ENCODE measurements at regions not wholly inside any gene's neighbourhood (a gene's known extent, or its start where the extent isn't known, plus 50 kb on each side); places are given as distances from the start of the nearest gene placed in this dataset.
"Not testable (repeated sequence)": the region's sequence is repeated elsewhere in the genome, so short reads cannot be mapped to it uniquely, and the experiment has no call there.

DNA sequence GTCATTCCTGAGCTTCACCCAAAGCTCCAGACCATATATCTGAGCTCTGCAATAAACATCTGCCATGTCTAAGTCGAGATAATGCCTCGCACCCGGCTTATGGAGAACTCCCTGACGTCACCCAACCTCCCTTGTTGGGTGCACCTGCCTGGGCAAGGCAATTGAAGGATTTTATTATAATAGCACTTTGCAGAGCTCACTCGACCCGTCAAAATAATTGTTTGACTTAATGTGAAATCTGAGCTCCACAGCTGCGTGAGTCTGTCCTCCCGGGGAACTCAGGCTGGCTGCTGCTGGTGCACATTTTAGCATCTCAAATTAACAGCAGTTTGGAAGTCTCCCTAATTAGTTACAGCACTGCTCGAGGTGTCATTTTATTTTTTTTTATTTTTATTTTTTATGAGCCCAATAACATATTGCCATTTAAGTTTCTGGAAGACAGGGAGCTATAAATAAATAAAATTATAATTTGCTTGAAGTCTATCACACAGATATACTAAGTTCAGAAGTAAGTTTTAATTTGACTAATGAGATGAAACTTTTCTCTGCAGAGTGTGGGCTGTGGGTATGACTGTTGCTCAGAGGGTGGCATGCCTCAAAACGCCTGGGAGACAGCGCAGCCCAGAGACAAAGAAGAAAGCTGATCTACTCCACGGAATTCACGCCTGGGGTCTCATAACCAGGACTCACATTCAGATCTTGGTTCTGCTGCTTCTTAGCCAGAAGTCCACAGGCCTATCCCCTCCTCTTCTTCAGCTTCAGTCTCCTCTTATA, 401.4 kb upstream of the C16orf82 start:
- DNase-seq: no peak

DNA sequence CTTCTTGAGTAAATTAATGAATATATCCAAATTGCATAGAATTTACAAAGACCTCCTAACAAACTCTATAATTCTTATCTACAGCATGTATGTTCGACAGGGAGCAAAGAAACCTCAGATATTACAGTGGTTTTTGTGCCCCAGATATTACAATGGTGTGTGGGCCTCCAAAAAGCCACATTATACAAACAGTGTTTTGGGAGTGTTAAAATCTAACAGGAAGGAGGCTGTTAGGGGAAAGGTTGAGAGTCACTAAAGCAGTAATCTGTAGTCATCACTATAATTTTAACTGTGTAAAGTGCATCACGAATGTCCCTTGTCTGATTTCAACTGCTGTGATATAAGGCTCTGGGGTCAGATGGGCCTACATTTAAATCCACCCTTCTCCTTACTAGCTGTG, 400.2 kb upstream of the C16orf82 start:
- DNase-seq: no peak

DNA sequence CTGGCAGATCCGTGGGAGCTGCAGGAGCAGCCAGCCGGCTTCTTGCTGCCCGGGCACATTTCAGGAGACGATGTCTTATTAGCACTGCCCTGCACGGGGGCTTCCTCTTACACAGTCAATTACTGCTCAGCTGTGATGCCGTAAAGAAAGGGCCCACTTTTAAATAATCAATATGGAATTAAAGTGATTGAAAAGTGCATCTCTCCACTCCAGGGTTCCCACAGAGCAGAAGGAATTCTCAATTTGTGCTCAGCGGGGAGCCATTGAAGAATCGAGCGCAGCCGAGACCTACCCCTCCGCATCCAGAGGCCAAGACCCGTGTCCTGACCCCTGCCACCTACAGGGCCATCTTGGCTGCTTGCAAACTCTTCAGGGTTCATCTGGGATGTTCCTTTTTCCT, 399.4 kb upstream of the C16orf82 start:
- DNase-seq: no peak

DNA sequence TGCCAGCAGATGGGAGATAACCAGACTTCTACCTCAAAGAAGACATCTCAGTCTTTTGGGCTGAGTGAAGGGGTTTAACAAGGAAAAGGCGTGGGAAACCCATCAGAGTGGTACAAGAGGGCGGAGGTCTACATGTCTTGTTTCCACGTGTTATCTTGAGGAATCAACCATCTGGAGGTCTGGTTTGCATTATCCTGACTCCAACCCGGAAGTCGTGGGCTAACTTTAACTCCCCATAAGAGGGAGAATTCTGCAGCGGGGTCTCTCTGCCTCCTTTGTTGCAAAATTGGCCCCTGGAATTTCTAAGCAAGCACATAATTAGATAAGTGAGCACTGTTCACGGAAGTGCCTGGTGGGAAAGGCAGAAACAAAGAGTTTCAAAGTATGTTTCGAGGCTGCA, 398.7 kb upstream of the C16orf82 start:
- no peak for DNase-seq

DNA sequence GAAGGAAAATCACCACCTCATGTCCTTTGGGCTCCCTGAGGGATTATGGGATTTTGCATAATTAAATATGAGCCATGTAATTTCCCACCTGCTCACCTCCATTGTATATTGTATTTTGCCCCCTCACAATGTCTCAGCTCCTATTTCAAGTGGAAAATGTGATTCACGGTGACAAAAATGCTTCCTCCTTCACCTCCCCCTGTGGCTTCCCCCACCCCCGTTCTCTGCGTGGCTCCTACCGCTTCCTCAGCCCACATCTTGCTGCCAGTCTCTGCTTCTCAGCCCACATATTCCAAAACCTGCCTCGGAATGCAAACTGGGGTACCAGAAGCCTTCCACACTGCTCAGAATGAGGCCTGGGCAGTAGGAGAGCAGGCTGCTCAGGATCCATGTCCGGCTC, 394.5 kb upstream of the C16orf82 start:
- no peak for DNase-seq

DNA sequence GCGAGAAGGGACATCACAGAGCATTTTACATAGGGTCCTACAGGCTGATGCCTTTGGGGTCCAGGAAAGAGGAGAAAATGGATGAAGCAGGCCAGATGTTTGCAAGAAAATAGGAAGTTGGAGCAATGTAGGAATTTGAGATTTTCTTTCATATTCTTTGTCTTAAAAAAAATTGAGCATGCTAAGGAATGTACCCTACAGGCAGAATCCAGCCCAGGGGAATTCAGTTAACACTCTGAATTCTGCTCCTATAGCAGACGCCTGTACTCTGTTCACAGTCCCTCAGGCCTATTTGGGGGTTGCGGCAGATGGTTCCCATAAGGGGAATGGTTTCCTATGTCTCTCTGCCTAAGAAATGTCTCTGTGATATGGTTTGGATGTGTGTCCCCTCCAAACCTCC, 393.7 kb upstream of the C16orf82 start:
- no peak for DNase-seq

DNA sequence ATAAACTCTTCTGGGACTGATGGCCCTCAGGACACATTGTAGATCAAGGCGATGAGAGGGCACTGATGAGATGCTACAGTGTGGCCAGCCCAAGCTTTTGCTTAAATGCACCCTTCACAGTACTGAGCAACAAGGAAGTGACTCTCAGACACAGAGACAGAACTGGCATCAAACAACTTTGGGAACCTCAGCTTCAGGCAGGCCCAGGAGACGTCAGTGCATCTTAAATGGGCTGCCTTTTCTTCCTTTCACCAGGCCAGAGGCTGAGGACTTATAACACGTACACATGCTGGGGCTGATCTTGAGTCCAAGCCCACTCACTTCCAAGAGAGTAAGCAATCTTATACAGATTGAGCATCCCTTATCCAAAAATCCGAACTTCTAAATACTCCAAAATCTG, 386.1 kb upstream of the C16orf82 start:
- DNase-seq: no peak

DNA sequence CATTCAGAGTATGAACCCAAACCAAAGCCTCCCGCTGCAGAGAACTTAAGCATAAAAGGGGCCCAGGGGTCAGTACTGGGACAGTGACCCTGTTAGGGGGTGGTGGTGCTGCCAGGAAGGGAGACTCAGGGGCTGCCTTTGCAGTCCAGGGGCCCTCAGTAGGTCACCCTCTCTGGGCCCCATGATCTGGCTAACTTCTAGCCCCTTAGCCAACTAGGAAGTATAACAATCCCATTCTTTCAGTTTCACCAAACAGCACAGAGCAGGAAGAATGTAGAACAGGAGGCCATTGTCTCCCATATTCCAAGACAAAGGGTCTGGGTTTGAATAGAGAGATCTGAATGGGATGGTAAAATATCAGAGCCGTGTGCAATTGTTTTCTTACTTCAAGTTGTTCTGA, 378.6 kb upstream of the C16orf82 start:
- DNase-seq: no peak

DNA sequence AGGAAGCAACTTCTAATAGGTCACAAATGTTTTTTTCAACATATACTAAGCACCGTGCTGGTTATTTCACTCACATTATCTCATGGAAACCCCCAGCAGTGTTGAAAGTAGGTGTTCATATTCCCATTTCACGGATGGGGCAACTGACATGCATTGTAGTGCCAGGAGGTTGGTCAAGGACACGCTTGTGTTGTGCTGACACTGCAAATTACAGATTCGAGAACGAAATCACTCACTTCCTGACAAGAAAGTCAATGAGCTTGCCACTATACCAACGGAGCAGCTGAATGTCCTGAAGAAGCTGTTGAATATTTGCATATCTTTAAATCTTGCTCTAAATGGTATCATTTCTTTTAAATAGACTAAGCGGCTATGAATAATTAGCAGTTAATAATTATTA, 378.0 kb upstream of the C16orf82 start:
- no peak for DNase-seq

DNA sequence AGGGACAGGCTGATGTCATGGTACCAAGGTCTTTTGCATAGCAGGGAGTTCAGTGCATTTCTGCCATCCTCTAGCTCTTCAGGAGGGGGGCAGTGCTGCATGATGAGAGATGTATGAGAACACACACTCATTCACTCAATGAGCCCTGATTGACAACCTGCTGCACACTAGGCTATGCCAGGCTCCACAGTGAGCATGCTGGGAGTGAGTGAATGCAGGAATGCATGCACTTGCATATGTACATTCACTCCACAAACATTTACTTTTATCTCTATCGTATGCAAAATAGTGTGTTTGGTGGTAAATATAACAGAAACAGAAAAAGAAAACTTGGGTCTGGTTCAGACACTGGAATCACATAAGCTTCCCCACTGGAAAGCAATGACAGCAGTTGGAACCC, 374.1 kb upstream of the C16orf82 start:
- DNase-seq: no peak

DNA sequence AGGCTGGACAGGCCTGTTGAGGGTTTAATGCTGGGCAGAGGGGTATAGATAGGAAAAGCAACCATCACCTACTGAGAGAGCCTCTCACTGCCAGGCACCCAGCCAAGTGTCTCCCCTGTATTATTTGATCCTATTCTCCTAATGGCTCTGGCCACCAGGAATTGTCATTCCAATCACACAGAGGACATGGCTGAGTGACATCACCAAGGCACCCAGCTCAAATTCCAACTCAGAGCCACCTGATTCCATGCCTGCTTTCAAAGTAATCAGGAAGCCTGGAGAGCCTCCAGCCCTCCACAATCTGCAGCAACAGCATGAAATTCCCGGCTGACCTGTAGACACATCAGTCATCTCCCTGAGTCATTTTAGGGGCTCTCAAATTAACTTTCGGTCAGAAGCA, 368.9 kb upstream of the C16orf82 start:
- DNase-seq: no peak

DNA sequence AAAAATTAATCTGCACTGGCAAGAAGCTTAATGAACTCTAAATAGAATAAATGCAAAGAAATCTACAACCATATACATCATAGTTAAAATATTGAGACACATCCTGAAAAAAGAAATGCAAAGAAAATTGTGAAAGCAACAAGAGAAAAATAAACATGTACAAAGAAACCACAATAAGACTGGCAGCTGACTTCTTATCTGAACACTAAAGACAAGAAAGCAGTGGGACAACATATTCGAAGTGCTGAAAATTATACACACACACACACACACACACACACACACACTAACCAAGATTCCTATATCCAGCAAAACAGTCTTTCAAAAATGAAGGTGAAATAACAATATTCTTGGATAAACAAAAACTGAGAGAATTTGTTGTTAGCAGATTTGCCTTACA, 366.5 kb upstream of the C16orf82 start:
- no peak for DNase-seq

DNA sequence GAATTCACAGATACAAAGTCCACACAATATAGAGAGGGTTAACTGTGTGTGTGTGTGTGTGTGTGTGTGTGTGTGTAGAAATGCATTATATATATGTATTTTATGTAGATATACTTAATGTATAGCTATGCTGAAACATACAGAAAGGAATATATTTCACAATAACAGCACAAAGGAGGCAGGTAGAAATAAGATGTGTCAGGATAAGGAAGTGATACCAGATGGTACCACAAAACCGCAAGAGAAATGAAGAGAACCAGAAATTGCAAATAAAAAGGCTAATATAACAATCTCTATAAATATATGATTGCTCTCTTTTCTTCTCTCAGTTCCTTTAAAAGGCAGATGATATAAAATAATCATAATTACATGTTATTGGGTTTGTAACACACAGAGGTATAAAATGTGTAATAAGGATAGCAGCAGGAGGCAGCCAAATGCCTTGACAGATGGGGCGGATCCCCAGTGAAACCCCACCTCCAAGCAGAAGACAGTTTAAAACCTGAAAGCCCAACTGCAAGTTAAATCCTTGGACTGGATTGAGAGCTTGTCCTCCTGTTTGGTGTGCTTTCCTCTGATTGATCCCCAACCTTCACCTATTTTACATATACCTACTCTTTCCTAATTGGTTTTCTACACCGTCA, 365.4 kb upstream of the C16orf82 start:
- no peak for DNase-seq

DNA sequence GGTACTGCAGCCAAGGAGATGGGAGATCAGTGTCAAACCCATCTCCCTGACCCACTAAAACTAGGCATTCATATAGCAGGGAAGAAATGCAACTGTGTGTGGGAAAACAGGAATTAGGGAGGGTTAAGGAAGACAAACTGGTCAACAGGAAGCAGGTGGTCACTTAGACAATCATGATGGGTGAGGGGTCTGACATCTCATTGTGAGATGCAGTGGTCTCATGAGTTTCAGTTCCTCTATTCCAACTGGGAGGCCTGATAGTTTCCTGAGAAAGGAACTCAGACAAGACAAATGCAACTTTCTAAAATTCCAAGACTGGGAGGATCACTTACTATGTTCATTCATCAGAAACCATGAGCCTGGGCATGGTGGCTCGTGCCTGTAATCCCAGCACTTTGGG, 361.4 kb upstream of the C16orf82 start:
- DNase-seq: no peak

DNA sequence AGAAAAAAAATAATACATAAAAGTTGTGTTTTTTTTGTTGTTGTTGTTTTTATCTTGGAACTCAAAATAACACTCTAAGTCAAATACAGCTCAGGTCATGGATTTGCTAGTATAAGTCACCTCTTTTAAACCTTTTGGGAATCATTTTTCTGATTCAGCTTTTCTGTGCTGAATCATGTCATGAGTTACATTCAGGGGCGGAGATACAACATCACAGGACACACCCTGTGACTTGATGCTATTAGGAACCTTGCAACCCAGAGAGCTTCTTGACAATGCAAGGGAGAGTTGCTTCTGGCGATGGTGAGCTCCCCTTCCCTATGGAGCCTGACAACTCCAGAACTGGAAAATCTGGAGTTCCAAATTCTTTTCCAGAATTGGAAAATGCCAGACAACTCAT, 358.3 kb upstream of the C16orf82 start:
- DNase-seq: no peak

DNA sequence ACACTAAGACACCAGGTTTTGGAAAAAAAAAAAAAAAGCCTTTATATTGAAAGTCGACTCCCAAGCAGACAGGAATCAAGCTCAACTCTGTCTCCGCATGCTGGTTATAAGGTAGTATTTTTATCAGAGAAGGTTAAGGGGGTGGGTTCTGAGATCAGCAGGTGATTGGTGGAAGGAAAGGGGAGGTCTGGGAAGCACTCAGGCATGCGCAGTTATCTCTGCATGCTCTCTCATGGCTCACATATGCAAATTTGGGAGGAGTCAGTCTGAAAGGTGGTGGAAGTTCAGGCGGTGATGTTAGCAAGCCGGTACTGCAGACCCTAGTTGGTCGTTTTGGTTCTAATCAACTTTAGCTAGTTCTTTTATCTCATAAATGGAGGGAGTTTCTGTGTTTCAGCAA, 357.6 kb upstream of the C16orf82 start:
- no peak for DNase-seq

DNA sequence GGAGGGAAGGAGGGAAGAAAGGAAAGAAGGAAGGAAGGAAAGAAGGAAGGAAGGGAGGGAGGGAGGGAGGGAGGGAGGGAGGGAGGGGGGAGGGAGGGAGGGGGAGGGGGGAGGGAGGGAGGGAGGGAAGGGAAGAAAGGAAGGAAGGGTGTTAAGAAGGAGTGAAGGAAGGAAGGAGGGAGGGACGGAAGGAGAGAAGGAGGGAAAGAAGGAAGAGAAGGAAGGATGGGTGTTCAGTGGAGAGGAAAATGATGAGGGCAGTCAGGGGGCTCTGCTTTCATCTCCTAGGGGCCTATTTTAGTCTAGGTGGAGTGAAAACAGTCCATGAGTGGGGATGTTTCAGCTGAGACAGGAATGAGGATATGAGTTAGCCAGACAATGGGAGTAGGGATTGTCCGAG, 357.0 kb upstream of the C16orf82 start:
- DNase-seq: no peak

DNA sequence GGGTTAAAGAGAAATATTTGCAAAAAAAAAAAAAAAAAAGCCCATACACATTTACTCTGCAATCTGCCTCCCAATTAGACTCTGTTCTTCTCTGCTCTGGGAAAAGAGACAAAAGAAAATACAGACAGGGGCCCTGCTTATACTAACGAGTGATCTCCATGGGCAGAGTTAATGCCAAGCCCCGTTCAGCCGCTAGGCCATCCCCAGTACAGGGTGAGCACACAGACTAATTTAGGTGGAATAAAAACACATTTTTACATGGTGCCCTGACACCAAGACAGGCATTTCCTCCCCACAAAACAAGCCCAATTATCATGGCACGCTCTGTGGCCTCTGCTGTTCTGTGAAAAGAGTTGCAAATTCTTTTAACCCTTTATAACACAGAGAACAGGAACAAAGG, 356.3 kb upstream of the C16orf82 start:
- DNase-seq: no peak

DNA sequence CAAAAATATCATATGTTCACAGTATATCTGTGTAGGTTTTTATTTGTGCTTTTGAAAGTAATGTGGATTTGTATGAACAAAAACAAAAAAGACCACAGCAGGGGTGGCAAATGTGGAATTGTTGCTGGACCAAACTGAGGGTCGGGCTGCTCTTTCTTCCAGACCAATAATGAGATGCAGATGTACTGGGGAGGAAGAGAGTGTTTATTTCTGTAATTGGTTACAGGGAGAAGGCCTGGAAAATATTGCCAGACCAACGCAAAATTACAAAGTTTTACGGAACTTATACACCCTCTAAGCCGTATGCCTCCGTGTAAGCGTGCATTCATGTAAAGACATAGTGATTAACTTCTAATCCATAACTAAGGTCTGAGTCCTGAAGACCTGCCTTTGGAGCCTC, 353.9 kb upstream of the C16orf82 start:
- no peak for DNase-seq

DNA sequence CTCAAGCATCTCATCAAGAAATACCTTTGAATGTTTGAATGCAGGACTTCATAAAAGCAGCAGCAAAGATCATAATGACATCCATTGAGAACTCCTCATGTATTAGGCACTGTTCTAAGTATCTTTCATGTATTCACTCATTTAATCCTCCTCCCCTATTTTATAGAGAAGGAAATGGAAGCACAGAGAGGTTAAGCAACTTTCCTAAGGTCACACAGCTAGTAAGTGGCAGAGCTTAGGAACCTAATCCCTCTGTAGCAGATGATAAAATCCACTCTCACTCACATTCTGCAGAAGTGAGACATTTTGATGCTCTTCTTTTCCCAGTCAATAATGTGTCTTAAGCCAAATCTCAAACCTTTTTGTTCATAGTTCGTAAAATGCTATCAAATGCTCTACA, 350.8 kb upstream of the C16orf82 start:
- DNase-seq: no peak

DNA sequence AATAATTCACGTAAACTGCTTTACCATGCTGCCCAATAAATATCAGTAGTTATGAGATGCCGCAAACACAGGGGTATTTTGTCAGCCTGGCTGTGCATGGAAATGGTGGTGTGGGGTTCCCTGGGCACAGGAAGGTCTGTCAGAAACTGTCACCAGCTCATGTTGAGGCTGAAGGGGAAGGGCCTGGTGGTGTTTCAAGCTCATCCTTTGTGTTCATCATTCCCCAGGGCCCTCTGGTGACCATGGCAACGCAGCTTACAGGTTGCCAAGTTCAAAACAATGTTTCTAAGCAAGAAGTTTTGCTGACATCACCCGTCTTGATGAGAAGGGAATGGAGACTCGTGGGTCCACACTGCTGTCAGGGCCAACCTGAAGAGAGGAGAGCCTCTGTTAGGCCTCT, 348.9 kb upstream of the C16orf82 start:
- DNase-seq: no peak

DNA sequence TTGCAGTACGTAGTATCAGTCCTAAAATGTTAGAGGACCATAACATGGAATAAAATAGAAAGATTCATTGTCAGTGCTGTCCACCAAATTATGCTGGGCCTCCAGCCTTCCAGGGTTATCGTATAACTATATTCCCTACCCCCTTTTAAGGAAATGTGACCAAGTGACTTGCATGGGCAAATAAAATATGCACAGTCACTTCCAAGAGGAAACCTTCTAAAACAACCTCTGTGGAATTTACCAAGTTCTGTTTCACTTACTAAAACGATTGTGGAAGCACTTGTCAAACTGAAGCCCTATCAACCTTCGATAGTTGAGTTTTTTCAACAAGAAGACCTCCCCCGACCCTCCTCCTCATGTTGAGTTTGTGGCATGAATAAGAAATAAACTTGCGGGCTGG, 345.4 kb upstream of the C16orf82 start:
- no peak for DNase-seq

DNA sequence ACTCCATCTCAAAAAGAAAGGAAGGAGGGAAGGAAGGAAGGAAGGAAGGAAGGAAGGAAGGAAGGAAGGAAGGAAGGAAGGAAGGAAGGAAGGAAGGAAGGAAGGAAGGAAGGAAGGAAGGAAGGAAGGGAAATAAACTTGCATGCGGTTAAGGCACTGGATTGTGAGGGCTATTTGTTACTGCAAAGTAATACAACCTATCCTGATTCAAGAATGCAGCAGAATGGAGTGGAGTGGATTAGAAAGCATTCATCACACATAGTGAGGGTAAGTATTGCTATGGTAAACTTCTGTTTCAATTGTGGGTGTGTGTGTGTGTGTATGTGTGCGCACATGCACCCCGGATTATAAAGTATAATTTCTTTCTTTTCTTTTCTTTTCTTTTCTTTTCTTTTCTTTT, 344.8 kb upstream of the C16orf82 start:
- not testable (repeated sequence) for DNase-seq

DNA sequence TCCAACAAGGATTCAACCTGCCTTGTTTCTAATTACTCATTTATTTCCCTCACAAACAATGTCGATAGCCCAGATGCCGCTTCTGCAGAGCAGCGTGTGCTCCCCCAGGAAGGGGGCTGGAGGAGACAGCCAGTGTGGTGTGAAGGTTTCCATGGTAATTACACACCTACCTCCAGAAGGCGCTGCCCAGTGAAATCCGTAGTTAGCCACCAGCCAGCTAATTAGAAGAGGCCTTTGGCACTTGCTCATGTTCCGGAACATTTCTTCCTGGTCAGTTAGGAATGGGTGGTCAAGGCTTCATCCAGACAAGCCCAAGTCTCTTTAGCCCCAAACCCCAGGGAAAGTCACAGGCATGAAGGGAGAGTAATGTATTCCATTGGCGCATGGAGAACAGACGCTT, 342.5 kb upstream of the C16orf82 start:
- DNase-seq: no peak

DNA sequence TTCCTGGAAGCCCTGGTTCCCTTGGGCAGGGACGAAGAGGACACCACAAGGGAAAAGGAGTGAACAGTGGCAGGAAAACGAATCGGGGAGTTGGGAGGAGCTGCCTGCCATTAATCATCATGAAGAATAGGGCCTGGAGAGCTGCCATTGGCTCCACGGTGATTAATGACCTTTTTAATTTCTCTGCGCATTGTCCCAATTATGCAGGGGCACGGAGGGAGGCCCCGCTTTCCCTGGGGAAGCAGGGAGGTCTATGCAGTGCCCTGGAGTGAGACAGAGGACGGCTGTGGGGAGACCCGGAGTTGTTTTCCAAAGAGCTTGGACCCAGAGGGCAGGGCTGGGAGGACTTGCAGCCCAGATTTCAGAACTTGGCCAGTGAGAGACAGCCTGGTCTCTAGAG, 338.9 kb upstream of the C16orf82 start:
- no peak for DNase-seq

All from kidney glomerular epithelial cell (primary cell).